H1 (cell line): ENCODE measurements at regions not wholly inside any gene's neighbourhood (a gene's known extent, or its start where the extent isn't known, plus 50 kb on each side); places are given as distances from the start of the nearest gene placed in this dataset.

ENCODE experiments used
- CTCF ChIA-PET: fragments of 300-600 bp; sonication (Branson Sonifier 250); formaldehyde crosslinking; loops from one replicate; lab custom pipeline; 2021; ENCODE audit not compliant: partially characterized antibody; lab: Charles Lee
- POLR2A ChIA-PET: fragments of 300-600 bp; sonication (Branson Sonifier 250); formaldehyde crosslinking; loops from one replicate; lab custom pipeline; 2021; ENCODE audit warnings: inconsistent platforms; ENCODE audit not compliant: partially characterized antibody; lab: Charles Lee
- DNase-seq, 2 experiments: peaks; one replicate each; pipeline versions ENCODE4 v3.0.0 to v3.0.0-alpha.2; 2010 to 2022; ENCODE audit warnings: low spot score in 2 of 2, low read depth in 1 of 2, mixed read lengths in 1 of 2
- FAIRE-seq: peaks from 2 replicates; lab custom pipeline; 2011; peaks lifted over from hg19 to GRCh38; lab: Jason Lieb, UNC
- H2AFZ ChIP-seq: 2 replicates; pipeline ENCODE4 v1.8.1; 2012; ENCODE audit warnings: low read length, inconsistent platforms
- H2AK5ac ChIP-seq: 2 replicates; pipeline ENCODE4 v1.6.1; 2013; ENCODE audit warnings: low read depth, low read length
- H2BK120ac ChIP-seq: replicated peaks from 2 replicates; pipeline ENCODE3; 2013; ENCODE audit warnings: low read depth, low read length, inconsistent platforms
- H2BK12ac ChIP-seq: 2 replicates; pipeline ENCODE4 v1.6.1; 2013; ENCODE audit warnings: low read depth, low read length
- H2BK15ac ChIP-seq: 2 replicates; pipeline ENCODE4 v1.6.1; 2013; ENCODE audit warnings: low read length
- H2BK20ac ChIP-seq: 2 replicates; pipeline ENCODE4 v1.6.1; 2013; ENCODE audit warnings: low read length
- H2BK5ac ChIP-seq: 2 replicates; pipeline ENCODE4 v1.6.1; 2013; ENCODE audit warnings: low read depth, low read length
- H3K14ac ChIP-seq: 2 replicates; pipeline ENCODE4 v1.6.1; 2013; ENCODE audit warnings: inconsistent platforms; ENCODE audit not compliant: insufficient read length
- H3K18ac ChIP-seq: 2 replicates; pipeline ENCODE4 v1.6.1; 2013; ENCODE audit warnings: low read length; ENCODE audit errors: extremely low read depth
- H3K23ac ChIP-seq: 2 replicates; pipeline ENCODE4 v1.6.1; 2013; ENCODE audit warnings: inconsistent platforms; ENCODE audit not compliant: insufficient read length
- H3K23me2 ChIP-seq: 2 replicates; pipeline ENCODE4 v1.6.1; 2013; ENCODE audit warnings: low read depth, low read length
- H3K27ac ChIP-seq: 2 replicates; pipeline ENCODE4 v1.6.1; 2011; ENCODE audit warnings: low read depth, low read length, inconsistent platforms
- H3K27me3 ChIP-seq, 4 experiments: replicated peaks in 1 of 4; 1 replicate in 1 of 4; 2 replicates in 3 of 4; pipeline versions ENCODE4 v1.6.1 to v1.8.1; 2011 to 2013; ENCODE audit warnings: low read length in 3 of 4, mild to moderate bottlenecking in 3 of 4, inconsistent platforms in 2 of 4, mixed read lengths in 2 of 4, moderate library complexity in 1 of 4; ENCODE audit not compliant: control insufficient read depth in 3 of 4, insufficient read depth in 3 of 4; ENCODE audit errors: extremely low read depth in 1 of 4
- H3K36me3 ChIP-seq, 4 experiments: 2 replicates each; pipeline versions ENCODE4 v1.6.1 to v1.8.1; 2011 to 2013; ENCODE audit warnings: mild to moderate bottlenecking in 4 of 4, low read length in 3 of 4, moderate library complexity in 2 of 4, control low read depth in 1 of 4, inconsistent platforms in 1 of 4; ENCODE audit not compliant: insufficient read depth in 4 of 4, control insufficient read depth in 2 of 4
- H3K4ac ChIP-seq: replicated peaks from 2 replicates; pipeline ENCODE3; 2013; ENCODE audit warnings: low read length, low read depth, mixed read lengths, inconsistent platforms; ENCODE audit not compliant: insufficient read length
- H3K4me1 ChIP-seq, 4 experiments: replicated peaks in 1 of 4; 1 replicate in 1 of 4; 2 replicates in 3 of 4; pipeline versions ENCODE4 v1.6.1 to v1.8.1; 2011 to 2013; ENCODE audit warnings: low read length in 3 of 4, inconsistent platforms in 2 of 4, mixed read lengths in 1 of 4; ENCODE audit not compliant: insufficient read depth in 4 of 4, control insufficient read depth in 3 of 4
- H3K4me2 ChIP-seq, 2 experiments: 2 replicates each; pipeline versions ENCODE4 v1.6.1 to v1.8.1; 2011 to 2013; ENCODE audit warnings: low read depth in 2 of 2, low read length in 2 of 2, control low read depth in 1 of 2, inconsistent platforms in 1 of 2, mild to moderate bottlenecking in 1 of 2; ENCODE audit not compliant: insufficient read depth in 1 of 2
- H3K4me3 ChIP-seq, 4 experiments: fragments of 200-600, 300-600 bp in 1 of 4; sonication (generic), shearing (Covaris generic), sonication (Bioruptor Twin) in 1 of 4; 2 replicates each; pipeline versions ENCODE4 v1.5.1 to v1.8.1; 2011 to 2016; ENCODE audit warnings: low read length in 4 of 4, low read depth in 3 of 4, control low read depth in 2 of 4, inconsistent platforms in 2 of 4, mild to moderate bottlenecking in 2 of 4, mixed read lengths in 1 of 4, moderate library complexity in 1 of 4; ENCODE audit not compliant: insufficient read depth in 2 of 4; ENCODE audit errors: extremely low read depth in 1 of 4
- H3K56ac ChIP-seq: replicated peaks from 2 replicates; pipeline ENCODE3; 2013; ENCODE audit warnings: low read depth, mild to moderate bottlenecking, mixed read lengths, low read length, inconsistent platforms; ENCODE audit not compliant: insufficient read length
- H3K79me1 ChIP-seq: 2 replicates; pipeline ENCODE4 v1.6.1; 2013; ENCODE audit warnings: low read depth, low read length, control low read depth
- H3K79me2 ChIP-seq, 2 experiments: 2 replicates each; pipeline versions ENCODE4 v1.6.1 to v1.8.1; 2012 to 2013; ENCODE audit warnings: low read length in 2 of 2, mild to moderate bottlenecking in 2 of 2, inconsistent platforms in 1 of 2; ENCODE audit not compliant: insufficient read depth in 2 of 2, control insufficient read depth in 1 of 2
- H3K9ac ChIP-seq, 4 experiments: replicated peaks in 1 of 4; 1 replicate in 1 of 4; 2 replicates in 3 of 4; pipeline versions ENCODE4 v1.6.1 to v1.8.1; 2011 to 2013; ENCODE audit warnings: low read depth in 3 of 4, low read length in 3 of 4, control low read depth in 2 of 4, mild to moderate bottlenecking in 2 of 4, moderate library complexity in 2 of 4, inconsistent platforms in 1 of 4; ENCODE audit errors: extremely low read depth in 1 of 4
- H3K9me3 ChIP-seq, 2 experiments: 2 replicates each; pipeline versions ENCODE4 v1.6.1 to v1.8.1; 2012 to 2013; ENCODE audit warnings: mild to moderate bottlenecking in 2 of 2, moderate library complexity in 2 of 2, control low read depth in 1 of 2, inconsistent platforms in 1 of 2, low read depth in 1 of 2, low read length in 1 of 2, mixed read lengths in 1 of 2; ENCODE audit not compliant: insufficient read depth in 2 of 2
- H4K20me1 ChIP-seq, 2 experiments: replicated peaks in 1 of 2; 2 replicates each; pipeline versions ENCODE3 to v1.8.1; 2011 to 2013; ENCODE audit warnings: inconsistent platforms in 2 of 2, low read length in 2 of 2, mild to moderate bottlenecking in 1 of 2; ENCODE audit not compliant: insufficient read depth in 2 of 2, control insufficient read depth in 1 of 2
- H4K5ac ChIP-seq: 2 replicates; pipeline ENCODE4 v1.6.1; 2013; ENCODE audit warnings: low read length, low read depth, mixed read lengths, inconsistent platforms; ENCODE audit not compliant: insufficient read length
- H4K8ac ChIP-seq: 2 replicates; pipeline ENCODE4 v1.8.0; 2013; ENCODE audit warnings: mild to moderate bottlenecking, moderate library complexity, low read length, inconsistent platforms; ENCODE audit not compliant: insufficient read depth; ENCODE audit errors: extremely low read depth
- H4K91ac ChIP-seq: replicated peaks from 2 replicates; pipeline ENCODE3; 2013; ENCODE audit warnings: low read length, mixed read lengths, inconsistent platforms; ENCODE audit not compliant: insufficient read length
- CBX5 ChIP-seq: fragments of 300-800, 300-1000 bp; sonication (generic); IDR thresholded peaks from 2 replicates; pipeline ENCODE4 v1.7.1; 2016; ENCODE audit warnings: antibody characterized with exemption, low read length, low read depth
- CBX8 ChIP-seq: fragments of 300-800, 300-1000 bp; sonication (generic); IDR thresholded peaks from 2 replicates; pipeline ENCODE4 v1.7.1; 2016; ENCODE audit warnings: low read depth, low read length, borderline replicate concordance
- CTBP2 ChIP-seq: IDR thresholded peaks from 2 replicates; pipeline ENCODE4 v1.7.0; 2011; ENCODE audit warnings: borderline replicate concordance, mild to moderate bottlenecking, moderate library complexity, mixed read lengths, low read length; ENCODE audit not compliant: insufficient read depth, insufficient read length
- GTF2F1 ChIP-seq: IDR thresholded peaks from 2 replicates; pipeline ENCODE4 v1.6.1; 2012; ENCODE audit warnings: low read depth, low read length, improper control_type of control experiment, borderline replicate concordance
- NRF1 ChIP-seq: IDR thresholded peaks from 2 replicates; pipeline ENCODE4 v1.6.1; 2011; ENCODE audit warnings: mild to moderate bottlenecking, low read depth, low read length, improper control_type of control experiment
- POLR2AphosphoS5 ChIP-seq: IDR thresholded peaks from 2 replicates; pipeline ENCODE4 v1.6.1; 2011; ENCODE audit warnings: low read depth, low read length
- RFX5 ChIP-seq: IDR thresholded peaks from 2 replicates; pipeline ENCODE4 v1.6.1; 2011; ENCODE audit warnings: low read depth, low read length, improper control_type of control experiment, borderline replicate concordance
- WGBS, 2 experiments: shearing (Covaris generic) in 1 of 2; methylation state at CpG; one replicate each; pipeline versions ENCODE4 v1.1.6 to v1.1.7; 2013 to 2015; ENCODE audit warnings: low lambda C conversion rate in 2 of 2, mixed read lengths in 2 of 2, inconsistent platforms in 1 of 2, low coverage in 1 of 2, missing lambda C conversion rate in 1 of 2; ENCODE audit not compliant: insufficient replicate concordance in 2 of 2, insufficient coverage in 1 of 2, insufficient read length in 1 of 2; ENCODE audit errors: extremely low coverage in 1 of 2, missing lambda C conversion rate in 1 of 2; 5-methylcytosine and 5-hydroxymethylcytosine counted together

DNA sequence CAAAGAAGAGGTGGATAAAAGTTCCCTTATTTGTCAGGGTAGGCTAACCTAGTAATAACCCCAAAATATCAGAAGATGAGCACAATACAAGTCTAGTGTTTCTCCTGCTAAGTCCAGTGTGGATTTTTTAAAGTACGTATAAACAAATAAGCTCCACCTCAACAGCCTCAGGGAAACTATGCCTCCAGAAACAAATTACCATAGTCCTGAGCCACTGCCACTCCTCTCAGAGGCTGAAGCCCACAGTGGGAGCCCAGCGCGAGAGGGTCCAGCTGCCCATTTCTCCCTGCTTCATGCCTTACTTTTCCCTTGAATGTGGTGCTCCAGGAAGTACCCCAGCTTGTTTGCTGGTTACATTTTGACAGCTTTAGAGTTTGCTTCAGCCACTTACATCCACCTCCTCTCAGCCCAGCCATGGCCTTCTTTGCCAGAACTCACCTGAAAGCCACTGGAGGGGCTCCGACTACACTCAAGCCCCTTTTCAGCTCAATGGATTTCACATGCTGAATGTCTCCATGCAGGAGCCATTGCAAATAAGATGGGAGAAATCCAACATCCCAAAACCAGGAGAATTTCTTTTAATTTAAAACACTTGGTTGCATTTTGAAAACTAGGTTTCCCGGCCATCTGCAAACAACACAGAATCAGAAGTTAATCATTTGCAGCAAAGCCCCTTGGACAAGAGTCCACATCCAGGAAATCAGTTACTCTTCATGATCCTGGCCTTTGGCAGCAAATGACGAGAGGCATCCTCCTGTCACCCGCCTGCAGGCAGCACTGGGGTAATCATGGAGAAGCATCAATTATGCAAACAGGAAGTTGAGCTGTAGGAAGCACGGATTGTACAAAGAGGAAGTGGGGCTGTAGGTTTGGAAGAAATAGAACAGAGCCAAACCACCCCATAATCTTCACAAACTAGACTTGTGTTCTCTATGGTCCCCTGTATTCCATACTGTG is 138.1 kb downstream of the HERPUD2 start:
- FAIRE-seq (no peak), DNase-seq (no peak)
- Histone ChIP-seq H3K9ac (no peak overlapping the region), H3K9me3 (no peaks in the 10 kb centered on the region), H2BK15ac (no peak overlapping the region), H2AK5ac (no peak overlapping the region), H3K4me1 (no peaks in the 10 kb centered on the region), H3K27me3 (no peaks in the 10 kb centered on the region), H4K5ac (no peak overlapping the region), H4K91ac (no peak overlapping the region), H3K4me2 (no peak overlapping the region), H3K23me2 (no peaks in the 10 kb centered on the region), H4K8ac (no peak overlapping the region), H2BK20ac (no peak overlapping the region), H2BK12ac (no peak overlapping the region), H4K20me1 (no peaks in the 10 kb centered on the region), H2BK5ac (no peak overlapping the region), H2BK120ac (no peak overlapping the region), H3K23ac (no peak overlapping the region), H3K36me3 (no peaks in the 10 kb centered on the region), H3K18ac (no peak overlapping the region), H3K14ac (no peak overlapping the region), H3K79me2 (no peaks in the 10 kb centered on the region), H3K56ac (no peak overlapping the region), H2AFZ (no peak overlapping the region), H3K79me1 (no peaks in the 10 kb centered on the region), H3K27ac (no peak overlapping the region), H3K4ac (no peak overlapping the region), H3K4me3 (no peak overlapping the region)
- POLR2A ChIA-PET: no interaction called here
- 85% methylated on average over 8 of the region's 8 CpGs; no CpG with 5 or more reads in 1 of the 2 experiments for WGBS, 2 experiments
- CTCF ChIA-PET: no interaction called here
- TF ChIP-seq CBX8: no peak
- TF ChIP-seq NRF1: no peak
- TF ChIP-seq RFX5: no peak
- no peak for TF ChIP-seq POLR2AphosphoS5
- no peak for TF ChIP-seq CTBP2
- no peak for TF ChIP-seq GTF2F1
- TF ChIP-seq CBX5: no peak
